ENCODE measurements at regions not wholly inside any gene's neighbourhood (a gene's known extent, or its start where the extent isn't known, plus 50 kb on each side); places are given as distances from the start of the nearest gene placed in this dataset.

DNA sequence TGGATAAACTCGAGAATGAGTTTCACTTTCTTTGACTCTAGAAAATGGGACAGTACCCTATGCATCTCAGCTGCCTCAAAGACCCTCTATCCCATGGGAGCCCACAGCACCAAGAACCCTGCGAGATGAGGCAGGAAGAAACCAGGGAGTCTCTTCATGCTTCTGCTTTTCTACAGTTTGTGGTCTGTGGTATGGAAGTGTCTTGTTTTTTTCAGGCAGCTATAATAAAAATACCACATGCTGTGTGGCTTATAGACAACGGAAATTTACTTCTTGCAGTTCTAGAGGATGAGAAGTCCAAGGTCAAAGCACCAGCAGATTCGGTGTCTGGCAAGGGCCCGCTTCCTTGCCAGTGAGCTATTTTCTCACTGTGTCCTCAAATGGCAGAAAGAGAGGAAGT lies 257.9 kb downstream of the SUCLG1 start:
- TF ChIP-seq, protein P1, sequence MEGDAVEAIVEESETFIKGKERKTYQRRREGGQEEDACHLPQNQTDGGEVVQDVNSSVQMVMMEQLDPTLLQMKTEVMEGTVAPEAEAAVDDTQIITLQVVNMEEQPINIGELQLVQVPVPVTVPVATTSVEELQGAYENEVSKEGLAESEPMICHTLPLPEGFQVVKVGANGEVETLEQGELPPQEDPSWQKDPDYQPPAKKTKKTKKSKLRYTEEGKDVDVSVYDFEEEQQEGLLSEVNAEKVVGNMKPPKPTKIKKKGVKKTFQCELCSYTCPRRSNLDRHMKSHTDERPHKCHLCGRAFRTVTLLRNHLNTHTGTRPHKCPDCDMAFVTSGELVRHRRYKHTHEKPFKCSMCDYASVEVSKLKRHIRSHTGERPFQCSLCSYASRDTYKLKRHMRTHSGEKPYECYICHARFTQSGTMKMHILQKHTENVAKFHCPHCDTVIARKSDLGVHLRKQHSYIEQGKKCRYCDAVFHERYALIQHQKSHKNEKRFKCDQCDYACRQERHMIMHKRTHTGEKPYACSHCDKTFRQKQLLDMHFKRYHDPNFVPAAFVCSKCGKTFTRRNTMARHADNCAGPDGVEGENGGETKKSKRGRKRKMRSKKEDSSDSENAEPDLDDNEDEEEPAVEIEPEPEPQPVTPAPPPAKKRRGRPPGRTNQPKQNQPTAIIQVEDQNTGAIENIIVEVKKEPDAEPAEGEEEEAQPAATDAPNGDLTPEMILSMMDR (conservative IDR thresholded peaks at IDR 0.05; ENCODE audit: low read depth, low read length), result no peak
- TF ChIP-seq EZH2 (IDR thresholded peaks at IDR 0.05; ENCODE audit: borderline replicate concordance, low read depth, low read length, poor library complexity, severe bottlenecking), result no peak

Data from A673 (cell line).